ENCODE measurements at regions not wholly inside any gene's neighbourhood (a gene's known extent, or its start where the extent isn't known, plus 50 kb on each side); places are given as distances from the start of the nearest gene placed in this dataset.

DNA sequence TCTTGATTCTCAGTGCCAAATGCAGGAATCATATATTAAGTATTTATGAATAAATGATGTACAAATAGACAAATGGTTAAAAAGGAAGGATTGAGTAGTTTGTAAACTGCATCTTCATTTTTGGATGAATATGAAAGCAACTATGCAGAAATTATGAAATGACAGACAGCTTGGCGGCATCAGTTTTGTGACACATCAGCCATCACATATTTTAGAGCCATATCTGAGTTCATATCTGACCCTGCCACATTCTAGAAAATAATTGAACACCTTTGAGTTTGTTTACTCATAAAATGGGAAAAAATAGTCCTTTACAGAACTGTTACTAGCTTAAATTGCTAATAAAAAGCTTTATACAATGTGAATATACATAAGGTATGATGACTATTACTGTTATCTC lies 448.2 kb downstream of the KIF20B start:
- Histone ChIP-seq H3K27ac (ENCODE audit: low read length in 2 of 2) (no peak overlapping the region), H3K36me3 (replicated peaks in 1 of 2; ENCODE audit: control extremely low read depth in 1 of 2, control insufficient read depth in 1 of 2, extremely low read depth in 1 of 2, insufficient read depth in 2 of 2, low read length in 1 of 2) (no peaks in the 10 kb centered on the region), H3K9me3 (ENCODE audit: control extremely low read depth in 1 of 3, control insufficient read depth in 2 of 3, insufficient read depth in 1 of 3, low read length in 2 of 3) (no peaks in the 10 kb centered on the region), H3K9ac (ENCODE audit: low read length) (no peak overlapping the region), H3K4me3 (ENCODE audit: control extremely low read depth in 1 of 5, extremely low read depth in 1 of 5, insufficient read depth in 1 of 5, low read depth in 2 of 5, low read length in 4 of 5) (no peak overlapping the region), H3K27me3 (replicated peaks in 1 of 4; ENCODE audit: control extremely low read depth in 1 of 4, control insufficient read depth in 3 of 4, insufficient read depth in 4 of 4, low read length in 3 of 4) (no peaks in the 10 kb centered on the region), H3K4me2 (replicated peaks; ENCODE audit: low read depth, low read length, poor library complexity, severe bottlenecking) (no peak overlapping the region), H4K20me1 (ENCODE audit: control insufficient read depth, insufficient read depth, low read length, poor library complexity, severe bottlenecking) (no peaks in the 10 kb centered on the region), H3K4me1 (ENCODE audit: control insufficient read depth in 2 of 2, insufficient read depth in 2 of 2, low read length in 2 of 2) (no peaks in the 10 kb centered on the region), H2AFZ (ENCODE audit: insufficient read depth, low read depth, low read length, poor library complexity, severe bottlenecking) (no peak overlapping the region), H3K79me2 (ENCODE audit: control insufficient read depth, insufficient read depth, low read length) (no peaks in the 10 kb centered on the region)
- H3K27me3 Mint-ChIP-seq = no peaks in the 10 kb centered on the region
- ChIA-PET CTCF (no interaction called here), POLR2A (no interaction called here)
- ATAC-seq (ENCODE audit: low read depth) (no peak), DNase-seq (no peak)
- H3K4me3 Mint-ChIP-seq = no peak overlapping the region
- H3K4me1 Mint-ChIP-seq = no peaks in the 10 kb centered on the region
- TF ChIP-seq, protein P1, sequence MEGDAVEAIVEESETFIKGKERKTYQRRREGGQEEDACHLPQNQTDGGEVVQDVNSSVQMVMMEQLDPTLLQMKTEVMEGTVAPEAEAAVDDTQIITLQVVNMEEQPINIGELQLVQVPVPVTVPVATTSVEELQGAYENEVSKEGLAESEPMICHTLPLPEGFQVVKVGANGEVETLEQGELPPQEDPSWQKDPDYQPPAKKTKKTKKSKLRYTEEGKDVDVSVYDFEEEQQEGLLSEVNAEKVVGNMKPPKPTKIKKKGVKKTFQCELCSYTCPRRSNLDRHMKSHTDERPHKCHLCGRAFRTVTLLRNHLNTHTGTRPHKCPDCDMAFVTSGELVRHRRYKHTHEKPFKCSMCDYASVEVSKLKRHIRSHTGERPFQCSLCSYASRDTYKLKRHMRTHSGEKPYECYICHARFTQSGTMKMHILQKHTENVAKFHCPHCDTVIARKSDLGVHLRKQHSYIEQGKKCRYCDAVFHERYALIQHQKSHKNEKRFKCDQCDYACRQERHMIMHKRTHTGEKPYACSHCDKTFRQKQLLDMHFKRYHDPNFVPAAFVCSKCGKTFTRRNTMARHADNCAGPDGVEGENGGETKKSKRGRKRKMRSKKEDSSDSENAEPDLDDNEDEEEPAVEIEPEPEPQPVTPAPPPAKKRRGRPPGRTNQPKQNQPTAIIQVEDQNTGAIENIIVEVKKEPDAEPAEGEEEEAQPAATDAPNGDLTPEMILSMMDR (IDR thresholded peaks at IDR 0.05) = no peak
- no peak for TF ChIP-seq EZH2 (IDR thresholded peaks at IDR 0.05; ENCODE audit: borderline replicate concordance, insufficient read depth, low read depth, low read length, poor library complexity, severe bottlenecking)
- no peaks in the 10 kb centered on the region for H3K9me3 Mint-ChIP-seq (ENCODE audit: insufficient read depth)
- no CpG with 5 or more reads among the region's 1 CpG for WGBS (ENCODE audit: insufficient coverage)
- intact Hi-C loops (cut with micrococcal nuclease) = no loop called here
- no peak overlapping the region for H3K27ac Mint-ChIP-seq

DNA sequence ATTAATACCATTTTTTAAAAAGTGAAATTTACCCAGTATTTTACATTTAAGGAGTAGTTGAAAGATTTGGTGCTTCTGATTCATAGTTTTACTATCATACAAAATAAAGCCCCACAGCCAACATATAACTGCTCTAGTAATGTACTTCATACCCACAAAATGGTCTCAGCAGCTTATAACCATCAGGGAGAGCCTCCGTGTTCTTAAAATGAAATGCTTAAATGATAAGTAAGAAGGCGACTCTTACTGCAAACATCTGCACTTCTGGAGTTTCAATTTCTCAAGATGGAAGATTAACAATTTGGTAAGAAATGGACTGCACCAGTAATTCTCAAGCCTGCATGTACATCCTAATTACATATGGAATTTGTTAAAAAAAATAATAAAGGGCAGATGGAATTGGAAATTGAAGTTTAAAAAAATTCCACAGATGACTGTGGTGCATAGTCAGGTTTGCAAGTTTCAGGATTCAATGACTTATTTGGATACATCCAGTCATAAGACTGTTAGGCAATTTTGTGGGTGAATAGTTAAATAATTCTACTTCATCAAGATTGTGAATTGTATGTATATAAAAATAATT lies 461.0 kb downstream of the KIF20B start:
- H3K9me3 Mint-ChIP-seq (ENCODE audit: insufficient read depth) = peaks cover 2% of the 10 kb centered on the region
- CTCF ChIA-PET = no interaction called here

More for the DNA sequence above, 461.0 kb downstream of the KIF20B start:
- no peaks in the 10 kb centered on the region for H3K27me3 ChIP-seq (replicated peaks in 1 of 4; ENCODE audit: control extremely low read depth in 1 of 4, control insufficient read depth in 3 of 4, insufficient read depth in 4 of 4, low read length in 3 of 4)
- H3K9ac ChIP-seq (ENCODE audit: low read length) = no peak overlapping the region
- no CpG with 5 or more reads among the region's 2 CpGs for WGBS (ENCODE audit: insufficient coverage)
- no peak overlapping the region for H3K4me2 ChIP-seq (replicated peaks; ENCODE audit: low read depth, low read length, poor library complexity, severe bottlenecking)
- no peak overlapping the region for H3K27ac ChIP-seq (ENCODE audit: low read length in 2 of 2)
- no peak overlapping the region for H3K4me3 Mint-ChIP-seq
- no peaks in the 10 kb centered on the region for H3K9me3 ChIP-seq (ENCODE audit: control extremely low read depth in 1 of 3, control insufficient read depth in 2 of 3, insufficient read depth in 1 of 3, low read length in 2 of 3)
- no peaks in the 10 kb centered on the region for H3K79me2 ChIP-seq (ENCODE audit: control insufficient read depth, insufficient read depth, low read length)
- H2AFZ ChIP-seq (ENCODE audit: insufficient read depth, low read depth, low read length, poor library complexity, severe bottlenecking) = no peak overlapping the region
- DNase-seq (no peak), ATAC-seq (ENCODE audit: low read depth) (no peak)
- H3K4me3 ChIP-seq (ENCODE audit: control extremely low read depth in 1 of 5, extremely low read depth in 1 of 5, insufficient read depth in 1 of 5, low read depth in 2 of 5, low read length in 4 of 5) = no peak overlapping the region
- H4K20me1 ChIP-seq (ENCODE audit: control insufficient read depth, insufficient read depth, low read length, poor library complexity, severe bottlenecking) = no peaks in the 10 kb centered on the region
- no peaks in the 10 kb centered on the region for H3K4me1 Mint-ChIP-seq
- POLR2A ChIA-PET = no interaction called here
- intact Hi-C loops (cut with micrococcal nuclease) = no loop called here
- H3K27ac Mint-ChIP-seq = no peak overlapping the region
- no peaks in the 10 kb centered on the region for H3K4me1 ChIP-seq (ENCODE audit: control insufficient read depth in 2 of 2, insufficient read depth in 2 of 2, low read length in 2 of 2)
- H3K36me3 ChIP-seq (replicated peaks in 1 of 2; ENCODE audit: control extremely low read depth in 1 of 2, control insufficient read depth in 1 of 2, extremely low read depth in 1 of 2, insufficient read depth in 2 of 2, low read length in 1 of 2) = no peaks in the 10 kb centered on the region
- H3K27me3 Mint-ChIP-seq = no peaks in the 10 kb centered on the region
- TF ChIP-seq, protein P1 (IDR thresholded peaks at IDR 0.05) = no peak
- TF ChIP-seq EZH2 (IDR thresholded peaks at IDR 0.05; ENCODE audit: borderline replicate concordance, insufficient read depth, low read depth, low read length, poor library complexity, severe bottlenecking) = no peak

Data from B cell (primary cell).